Heart right ventricle (tissue), 16 donors: ENCODE measurements at regions not wholly inside any gene's neighbourhood (a gene's known extent, or its start where the extent isn't known, plus 50 kb on each side); places are given as distances from the start of the nearest gene placed in this dataset.

Source experiments
- ATAC-seq, 8 donors: fragments of 200-7000 bp; cut with Tn5 transposase; one replicate each; pipeline ENCODE4 v1.9.1; 2020; ENCODE audit warnings: mild to moderate bottlenecking in 8 of 8, moderate library complexity in 8 of 8, moderate number of reproducible peaks in 1 of 8
- DNase-seq, 2 donors: peaks; one replicate each; pipeline ENCODE4 v3.0.0-alpha.2; 2020
- H3K27ac ChIP-seq, 10 donors: fragments of 200-600 bp; sonication (generic) in 2 of 10; one replicate each; pipeline versions ENCODE4 v1.5.0 to v1.8.0; 2020 to 2022; ENCODE audit warnings: mild to moderate bottlenecking in 3 of 10
- H3K27me3 ChIP-seq, 7 donors: fragments of 200-600 bp; one replicate each; pipeline ENCODE4 v1.8.0; 2021 to 2022; ENCODE audit warnings: mild to moderate bottlenecking in 2 of 7
- H3K36me3 ChIP-seq, 9 donors: fragments of 200-600 bp; sonication (generic) in 1 of 9; one replicate each; pipeline versions ENCODE4 v1.5.0 to v1.8.0; 2020 to 2022; ENCODE audit warnings: mild to moderate bottlenecking in 2 of 9
- H3K4me1 ChIP-seq, 9 donors: fragments of 200-600 bp; sonication (generic) in 1 of 9; one replicate each; pipeline versions ENCODE4 v1.5.0 to v1.8.0; 2020 to 2022; ENCODE audit warnings: mild to moderate bottlenecking in 4 of 9
- H3K4me3 ChIP-seq, 10 donors: fragments of 200-600 bp; sonication (generic) in 2 of 10; one replicate each; pipeline versions ENCODE4 v1.5.0 to v1.8.0; 2020 to 2022; ENCODE audit warnings: mild to moderate bottlenecking in 7 of 10, moderate library complexity in 2 of 10
- H3K9me3 ChIP-seq, 11 donors: fragments of 200-600 bp in 10 of 11; sonication (generic) in 2 of 11; one replicate each; pipeline versions ENCODE4 v1.5.0 to v1.8.0; 2013 to 2022; ENCODE audit warnings: mild to moderate bottlenecking in 2 of 11, control low read depth in 1 of 11, moderate library complexity in 1 of 11
- CTCF ChIP-seq, 9 donors: fragments of 200-600 bp; sonication (generic) in 2 of 9; IDR thresholded peaks; one replicate each; pipeline versions ENCODE4 v1.5.0 to v1.8.0; 2021 to 2022; ENCODE audit warnings: antibody characterized with exemption in 9 of 9, mild to moderate bottlenecking in 5 of 9, moderate library complexity in 1 of 9
- WGBS, 2 donors: extraction: QIAGEN DNeasy Blood & Tissue Kit; methylation state at CpG; one replicate each; pipeline ENCODE4 v1.1.7; 2013; ENCODE audit warnings: inconsistent platforms in 1 of 2; 5-methylcytosine and 5-hydroxymethylcytosine counted together
- intact Hi-C, 10 donors: fragments of 100-400 bp; cut with DNase I; formaldehyde crosslinking; loops; one replicate each; pipeline versions ENCODE4 v1.11.1 to v1.14.2; 2022
- donor health status: Arrhythmogenic right ventricular cardiomyopathy.
- donor health status: ischemic (EF 13 %, LVEDD 7.1; RV severe dilation, severe dysfunction).
- donor health status: healthy with polysubstance abuse.
- donor health status: DM: no; HTN: yes; CAD: no.
- donor health status: DM: no; HTN: no; CAD: no.
- donor health status: ischemic (EF 25% LVEDD 6.9; RV normal size, moderate dysfunction).
- donor health status: ischemic (EF 25% LVEDD 5.7; RV mildly dilated, moderate dysfunction).
- donor health status: healthy.
- donor health status: DM: yes; HTN: yes; CAD: no.
- donor health status: Ischemic cardiomyopathy.
- donor health status: ischemic (EF 35%, LVEDD 5.7; RV mildly dilated, moderate dysfunction).
- donor health status: nonischemic (EF 11% LVEDD 7.7; RV severe dilation, severe dysfunction).
- donor health status: DM: yes; HTN: yes; CAD: no.
- donor health status: PGD.
- donor health status: ischemic (EF 29% LVEDD 5.4; RV normal size, mild dysfunction).
- donor health status: nonischemic (EF 23%, LVEDD 6.1; RV moderate dilation, normal function).

DNA sequence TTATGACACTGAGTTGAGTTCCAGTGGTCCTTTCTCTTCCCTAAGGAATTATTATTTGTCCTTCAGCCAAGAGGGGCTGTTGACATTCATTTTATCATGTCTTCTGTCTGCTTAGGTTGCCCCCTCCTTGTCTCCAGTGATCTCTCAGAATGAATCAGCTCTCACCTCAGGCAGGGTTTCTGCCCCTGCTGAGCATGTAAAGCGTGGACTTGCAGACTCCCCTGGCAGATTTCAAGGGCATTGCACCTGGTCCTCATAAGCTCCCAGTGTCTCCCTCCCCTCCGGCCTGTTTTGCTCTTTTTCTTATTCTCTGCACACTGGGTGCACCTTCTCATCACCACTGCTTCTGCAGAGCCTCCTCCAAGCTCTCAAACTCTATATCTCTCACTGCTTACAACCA, 188.4 kb downstream of the KCNS3 start:
- WGBS, 2 donors, result 86 to 88% methylated on average over 2 of the region's 2 CpGs
- peak overlapping the region in 7 of 10 donors; percentile 3 to 66 (median 26) for H3K27ac ChIP-seq
- intact Hi-C loops, result no loop called here

GRCh38 chr2:18066066-18066465, 187.6 kb downstream of the KCNS3 start:
- intact Hi-C loops, result no loop called here
- Histone ChIP-seq H3K4me1 (peaks cover 0 to 50% (median 12%) of the 10 kb centered on the region in 9 donors), H3K9me3 (no peaks in the 10 kb centered on the region), H3K36me3 (no peaks in the 10 kb centered on the region), H3K4me3 (no peak overlapping the region), H3K27me3 (no peaks in the 10 kb centered on the region), H3K27ac (peak overlapping the region in 5 of 10 donors; percentile 11 to 66 (median 37))
- DNase-seq, result no peak
- WGBS, 2 donors, result 71 to 72% methylated on average over 5 of the region's 5 CpGs
- ATAC-seq, result peak in 1 of 8 donors; percentile 6
- TF ChIP-seq CTCF (IDR thresholded peaks at IDR 0.05), result no peak

More for the DNA sequence above, 188.4 kb downstream of the KCNS3 start:
- Histone ChIP-seq H3K9me3 (no peaks in the 10 kb centered on the region), H3K4me3 (no peak overlapping the region), H3K36me3 (no peaks in the 10 kb centered on the region), H3K4me1 (peaks cover 0 to 50% (median 12%) of the 10 kb centered on the region in 9 donors), H3K27me3 (no peaks in the 10 kb centered on the region)
- no peak for ATAC-seq
- no peak for DNase-seq
- TF ChIP-seq CTCF (IDR thresholded peaks at IDR 0.05), result no peak

- no peaks in the 10 kb centered on the region for H3K36me3 ChIP-seq
- peak overlapping the region in 7 of 10 donors; percentile 19 to 55 (median 35) for H3K27ac ChIP-seq
- ATAC-seq (peak in 2 of 8 donors; percentile 10 to 31), DNase-seq (no peak)
- peaks cover 0 to 50% (median 12%) of the 10 kb centered on the region in 9 donors for H3K4me1 ChIP-seq
- 30 to 49% methylated on average over 1 of the region's 1 CpG for WGBS, 2 donors
- no peak for TF ChIP-seq CTCF (IDR thresholded peaks at IDR 0.05)
- intact Hi-C loops, result no loop called here
- no peak overlapping the region for H3K4me3 ChIP-seq
- H3K9me3 ChIP-seq, result no peaks in the 10 kb centered on the region
- H3K27me3 ChIP-seq, result no peaks in the 10 kb centered on the region
These were observed 186.8 kb downstream of the KCNS3 start for GRCh38 chr2:18065249-18065648.

DNA sequence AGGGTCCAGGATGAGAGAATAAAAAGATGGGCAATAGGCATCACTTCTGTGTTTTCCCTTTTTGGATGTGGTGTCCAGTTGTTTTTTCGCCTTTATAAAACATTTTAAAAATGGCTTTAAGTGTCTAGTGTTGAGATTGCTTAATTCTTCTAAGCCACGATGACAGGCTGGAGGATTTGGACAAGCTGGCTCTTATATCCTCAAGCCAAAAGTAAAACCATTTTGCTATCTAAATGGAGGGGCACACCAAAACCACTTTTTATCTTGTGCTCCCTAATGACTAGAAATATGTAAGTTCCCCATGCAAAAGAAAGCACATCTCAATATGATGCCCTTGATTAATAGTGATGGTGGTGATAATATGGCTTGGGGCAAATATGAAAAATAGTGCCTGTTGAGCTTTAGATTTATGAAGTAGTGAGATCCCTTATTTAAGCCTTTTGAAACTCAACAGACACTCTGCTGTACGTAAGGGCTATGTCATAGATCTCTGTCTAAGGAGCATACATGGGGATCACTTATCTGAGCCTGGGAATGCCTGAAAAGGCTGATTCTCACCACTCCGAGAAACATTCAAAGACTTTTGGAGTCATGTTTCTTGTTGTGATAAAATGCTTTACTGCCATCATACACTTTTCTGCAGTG, 185.5 kb downstream of the KCNS3 start:
- no peak for TF ChIP-seq CTCF (IDR thresholded peaks at IDR 0.05)
- 64 to 69% methylated on average over 4 of the region's 4 CpGs for WGBS, 2 donors
- intact Hi-C loops, result no loop called here
- H3K4me1 ChIP-seq, result peaks cover 0 to 50% (median 12%) of the 10 kb centered on the region in 9 donors
- no peak overlapping the region for H3K4me3 ChIP-seq
- no peaks in the 10 kb centered on the region for H3K9me3 ChIP-seq
- ATAC-seq, result peak in 4 of 8 donors; percentile 12 to 25 (median 22)
- no peaks in the 10 kb centered on the region for H3K27me3 ChIP-seq
- DNase-seq, result no peak
- H3K27ac ChIP-seq, result peak overlapping the region in 7 of 10 donors; percentile 32 to 64 (median 56)
- H3K36me3 ChIP-seq, result no peaks in the 10 kb centered on the region
